Gastrocnemius medialis (tissue), 4 donors: ENCODE measurements at regions not wholly inside any gene's neighbourhood (a gene's known extent, or its start where the extent isn't known, plus 50 kb on each side); places are given as distances from the start of the nearest gene placed in this dataset.

Experiments used
- CTCF ChIP-seq, 5 experiments: fragments of 450-650 bp in 3 of 5; fragments of 200-600 bp in 2 of 5; sonication (generic) in 2 of 5; IDR thresholded peaks in 4 of 5; conservative IDR thresholded peaks in 1 of 5; 1 replicate in 4 of 5; 2 replicates in 1 of 5; pipeline ENCODE4 v1.5.1; 2016 to 2019; ENCODE audit warnings: antibody characterized with exemption in 5 of 5, mild to moderate bottlenecking in 3 of 5, moderate library complexity in 3 of 5
- POLR2A ChIP-seq, 2 donors: fragments of 450-650 bp; IDR thresholded peaks; one replicate each; pipeline ENCODE4 v1.6.1; 2017; ENCODE audit warnings: antibody characterized with exemption in 2 of 2, mild to moderate bottlenecking in 2 of 2, moderate library complexity in 2 of 2

- TF ChIP-seq CTCF (IDR thresholded peaks at IDR 0.05 in 4 of 5, conservative IDR thresholded peaks at IDR 0.05 in 1 of 5) (no peak), POLR2A (IDR thresholded peaks at IDR 0.05) (no peak)
Observed at GRCh38 chr5:102701748-102702147, 53.4 kb upstream of the PAM start.
